Activated naive CD4-positive, alpha-beta T cell treated with anti-CD3 and anti-CD28 coated beads, Interleukin-2, amount 10 ng/mL, durations not matched to agents 7 days and 5 days (primary cell): ENCODE measurements at regions not wholly inside any gene's neighbourhood (a gene's known extent, or its start where the extent isn't known, plus 50 kb on each side); places are given as distances from the start of the nearest gene placed in this dataset.

ENCODE experiments used
- CTCF ChIA-PET: fragments of 350-600 bp; sonication (Branson Sonifier 250); formaldehyde crosslinking; loops from one replicate; lab custom pipeline; 2021; ENCODE audit warnings: antibody characterized with exemption; lab: Charles Lee
- DNase-seq: peaks from one replicate; pipeline ENCODE4 v3.0.0-alpha.2; 2020
- H3K27ac Mint-ChIP-seq: one replicate; pipeline ENCODE4 v1.8.0; 2021; ENCODE audit warnings: mild to moderate bottlenecking, moderate library complexity, mixed read lengths
- H3K27me3 Mint-ChIP-seq: one replicate; pipeline ENCODE4 v1.8.0; 2021; ENCODE audit warnings: mild to moderate bottlenecking, mixed read lengths
- H3K36me3 Mint-ChIP-seq: one replicate; pipeline ENCODE4 v1.8.0; 2021; ENCODE audit warnings: mixed read lengths
- H3K4me1 Mint-ChIP-seq: one replicate; pipeline ENCODE4 v1.8.0; 2021; ENCODE audit warnings: mixed read lengths
- H3K4me3 Mint-ChIP-seq: one replicate; pipeline ENCODE4 v1.8.0; 2021; ENCODE audit warnings: mild to moderate bottlenecking, moderate library complexity, mixed read lengths
- H3K9me3 Mint-ChIP-seq: one replicate; pipeline ENCODE4 v1.8.0; 2021; ENCODE audit warnings: mixed read lengths

DNA sequence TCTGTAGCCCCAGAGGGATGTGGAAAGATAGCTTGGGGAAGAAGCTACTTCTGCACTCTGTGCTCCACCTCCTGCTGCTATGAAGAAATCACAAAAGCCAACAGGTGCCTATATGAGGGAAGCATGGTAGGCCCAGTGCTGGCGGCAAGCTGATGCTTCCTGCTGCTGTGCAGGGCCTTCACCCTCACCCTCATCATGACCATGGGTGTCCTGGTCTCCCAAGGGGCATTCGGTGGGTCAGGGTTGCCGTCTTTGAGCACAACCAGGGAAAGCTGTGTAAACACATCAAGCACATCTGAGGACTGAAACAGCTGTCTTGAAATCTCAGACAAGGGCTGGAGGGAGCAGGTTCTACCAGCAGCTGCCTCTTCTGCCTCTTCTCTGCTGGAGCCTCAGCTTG is 184.0 kb downstream of the FNDC1 start:
- Mint-ChIP-seq H3K4me1 (no peaks in the 10 kb centered on the region), H3K27ac (no peak overlapping the region), H3K27me3 (peaks cover 5% of the 10 kb centered on the region), H3K4me3 (no peak overlapping the region), H3K9me3 (no peaks in the 10 kb centered on the region), H3K36me3 (no peaks in the 10 kb centered on the region)
- CTCF ChIA-PET, result interaction anchor here (0.9 to 1.1 kb wide), 2 partner anchors 100 to 256 kb away, joined by 3 read pairs; no protein-coding TSS in a partner anchor
- no peak for DNase-seq

DNA sequence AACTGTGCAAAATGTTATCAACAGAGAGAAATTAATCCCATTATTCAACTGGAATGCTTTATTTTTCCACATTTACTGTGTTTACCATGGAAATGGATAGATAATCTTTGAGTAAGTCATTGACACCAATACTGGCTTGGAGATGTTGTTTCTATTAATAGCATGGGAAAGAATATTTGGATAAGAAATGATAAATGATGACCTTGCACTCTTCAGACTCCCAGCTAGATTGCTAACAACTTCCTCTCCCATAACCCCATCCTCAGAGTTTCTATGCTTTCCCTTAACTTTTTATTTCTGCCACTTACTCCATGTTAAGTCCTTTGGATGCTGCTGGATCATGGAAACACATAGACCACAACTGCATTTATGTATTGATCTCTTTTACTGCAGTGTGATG is 182.5 kb downstream of the FNDC1 start:
- CTCF ChIA-PET, result no interaction called here
- no peaks in the 10 kb centered on the region for H3K36me3 Mint-ChIP-seq
- peaks cover 5% of the 10 kb centered on the region for H3K27me3 Mint-ChIP-seq
- H3K4me3 Mint-ChIP-seq, result no peak overlapping the region
- no peaks in the 10 kb centered on the region for H3K9me3 Mint-ChIP-seq
- DNase-seq, result no peak
- no peaks in the 10 kb centered on the region for H3K4me1 Mint-ChIP-seq
- H3K27ac Mint-ChIP-seq, result no peak overlapping the region

DNA sequence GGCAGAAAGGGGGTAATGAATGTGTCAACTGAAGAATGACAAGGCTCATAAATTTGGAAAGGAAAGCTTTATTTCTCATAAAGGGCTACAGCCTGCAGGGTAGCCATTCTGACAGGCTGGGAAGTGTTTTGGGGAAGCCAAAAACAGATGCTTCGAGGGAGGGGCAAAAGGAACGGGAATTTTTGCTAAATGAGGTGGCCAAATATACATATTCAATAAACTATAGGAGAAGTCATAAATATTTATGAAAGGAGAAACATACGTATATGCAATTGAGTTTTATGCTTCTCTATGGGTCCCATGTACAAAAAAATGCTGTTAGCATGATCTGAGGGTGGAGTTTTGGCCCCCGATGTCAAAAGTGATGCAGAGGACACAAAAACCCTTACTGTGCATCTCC is 180.7 kb downstream of the FNDC1 start:
- peaks cover 5% of the 10 kb centered on the region for H3K27me3 Mint-ChIP-seq
- CTCF ChIA-PET, result no interaction called here
- no peak for DNase-seq
- no peaks in the 10 kb centered on the region for H3K9me3 Mint-ChIP-seq
- no peak overlapping the region for H3K27ac Mint-ChIP-seq
- no peaks in the 10 kb centered on the region for H3K36me3 Mint-ChIP-seq
- no peaks in the 10 kb centered on the region for H3K4me1 Mint-ChIP-seq
- no peak overlapping the region for H3K4me3 Mint-ChIP-seq

GRCh38 chr6:159343709-159344108 is 174.5 kb downstream of the FNDC1 start:
- DNase-seq, result no peak
- CTCF ChIA-PET, result no interaction called here
- Mint-ChIP-seq H3K9me3 (peaks cover 2% of the 10 kb centered on the region), H3K36me3 (no peaks in the 10 kb centered on the region), H3K27ac (no peak overlapping the region), H3K4me3 (no peak overlapping the region), H3K27me3 (no peaks in the 10 kb centered on the region), H3K4me1 (no peaks in the 10 kb centered on the region)

GRCh38 chr6:159342146-159342545 is 172.9 kb downstream of the FNDC1 start:
- no peak for DNase-seq
- Mint-ChIP-seq H3K36me3 (no peaks in the 10 kb centered on the region), H3K27me3 (no peaks in the 10 kb centered on the region), H3K9me3 (peaks cover 7% of the 10 kb centered on the region), H3K4me1 (no peaks in the 10 kb centered on the region), H3K4me3 (no peak overlapping the region), H3K27ac (no peak overlapping the region)
- CTCF ChIA-PET, result no interaction called here

GRCh38 chr6:159334068-159334467 is 164.9 kb downstream of the FNDC1 start:
- no peak for DNase-seq
- Mint-ChIP-seq H3K4me3 (no peak overlapping the region), H3K9me3 (peaks cover 9% of the 10 kb centered on the region), H3K36me3 (no peaks in the 10 kb centered on the region), H3K27me3 (no peaks in the 10 kb centered on the region), H3K27ac (no peak overlapping the region), H3K4me1 (no peaks in the 10 kb centered on the region)
- CTCF ChIA-PET, result no interaction called here

DNA sequence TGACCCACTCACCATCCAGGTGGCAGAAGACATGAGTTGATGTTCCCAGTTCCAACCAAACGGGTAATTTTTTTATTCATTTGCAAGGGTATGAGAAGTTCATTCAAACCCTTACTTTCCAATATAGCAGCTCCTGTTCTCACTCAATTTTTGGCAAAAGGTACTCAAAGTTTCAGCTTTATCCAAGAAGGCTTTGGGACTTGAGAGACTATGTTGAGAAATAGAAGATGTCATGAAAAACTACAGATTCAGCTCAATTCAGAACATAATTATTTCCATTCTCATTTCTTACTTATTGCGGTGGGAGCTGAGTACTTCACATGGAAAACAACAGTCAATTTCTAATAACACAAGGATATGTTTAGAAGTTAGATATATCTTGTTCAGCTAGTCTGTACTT is 162.3 kb downstream of the FNDC1 start:
- CTCF ChIA-PET, result no interaction called here
- peaks cover 2% of the 10 kb centered on the region for H3K9me3 Mint-ChIP-seq
- peaks cover 7% of the 10 kb centered on the region for H3K27me3 Mint-ChIP-seq
- no peak for DNase-seq
- no peak overlapping the region for H3K27ac Mint-ChIP-seq
- H3K36me3 Mint-ChIP-seq, result no peaks in the 10 kb centered on the region
- H3K4me3 Mint-ChIP-seq, result no peak overlapping the region
- no peaks in the 10 kb centered on the region for H3K4me1 Mint-ChIP-seq

DNA sequence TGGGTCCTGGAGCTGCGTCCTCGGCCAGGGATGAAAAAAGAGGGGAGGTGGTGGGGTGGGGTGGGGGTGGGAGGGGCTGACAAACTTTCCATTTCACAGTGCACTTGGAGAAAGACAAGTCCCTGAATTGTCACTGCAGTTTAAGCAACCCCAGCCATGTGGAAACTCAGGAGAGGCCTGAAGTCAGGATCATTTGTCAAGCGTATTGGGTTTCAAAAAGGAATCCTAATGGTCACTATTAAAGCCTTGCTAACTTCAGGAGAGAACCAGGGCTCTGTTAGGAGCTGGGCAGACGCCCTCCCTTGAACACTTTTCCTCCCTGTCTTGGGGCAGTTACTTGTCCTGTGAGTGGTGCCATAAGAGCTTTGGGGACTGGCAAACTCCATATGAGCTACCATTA is 159.9 kb downstream of the FNDC1 start:
- peaks cover 2% of the 10 kb centered on the region for H3K9me3 Mint-ChIP-seq
- no peak for DNase-seq
- H3K36me3 Mint-ChIP-seq, result no peaks in the 10 kb centered on the region
- no peak overlapping the region for H3K27ac Mint-ChIP-seq
- H3K4me1 Mint-ChIP-seq, result no peaks in the 10 kb centered on the region
- no peak overlapping the region for H3K4me3 Mint-ChIP-seq
- CTCF ChIA-PET, result interaction anchor here (0.9 kb wide), 1 partner anchor 76 kb away, joined by 3 read pairs; no protein-coding TSS in a partner anchor
- peaks cover 10% of the 10 kb centered on the region for H3K27me3 Mint-ChIP-seq

- no peak for DNase-seq
- H3K27me3 Mint-ChIP-seq, result peaks cover 10% of the 10 kb centered on the region
- CTCF ChIA-PET, result no interaction called here
- no peak overlapping the region for H3K27ac Mint-ChIP-seq
- no peaks in the 10 kb centered on the region for H3K4me1 Mint-ChIP-seq
- no peak overlapping the region for H3K4me3 Mint-ChIP-seq
- H3K9me3 Mint-ChIP-seq, result no peaks in the 10 kb centered on the region
- H3K36me3 Mint-ChIP-seq, result no peaks in the 10 kb centered on the region
These were observed 158.9 kb downstream of the FNDC1 start for GRCh38 chr6:159328052-159328451.

GRCh38 chr6:159325476-159325875 is 156.3 kb downstream of the FNDC1 start:
- CTCF ChIA-PET, result no interaction called here
- Mint-ChIP-seq H3K4me3 (no peak overlapping the region), H3K9me3 (no peaks in the 10 kb centered on the region), H3K27me3 (peaks cover 10% of the 10 kb centered on the region), H3K27ac (no peak overlapping the region), H3K4me1 (no peaks in the 10 kb centered on the region), H3K36me3 (no peaks in the 10 kb centered on the region)
- DNase-seq, result no peak

DNA sequence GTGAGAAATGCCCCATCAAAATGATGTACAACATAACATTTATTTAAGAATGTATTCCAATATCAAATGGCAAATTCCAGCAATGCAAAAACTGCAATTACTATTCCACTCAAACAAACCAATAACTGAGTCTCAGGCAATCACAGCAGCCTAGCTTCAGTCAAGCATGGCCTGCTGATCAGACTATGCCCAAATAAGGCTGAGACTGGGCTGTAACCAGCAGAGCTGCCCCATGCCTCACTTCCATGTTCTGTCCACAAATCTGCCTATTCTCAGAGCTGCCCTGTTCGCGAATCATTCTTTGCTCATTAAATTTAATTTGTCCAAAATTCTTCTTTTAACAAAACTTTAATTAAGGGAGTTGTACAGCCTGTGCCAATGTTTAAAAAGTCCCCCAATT is 155.4 kb downstream of the FNDC1 start:
- Mint-ChIP-seq H3K27ac (no peak overlapping the region), H3K27me3 (peaks cover 11% of the 10 kb centered on the region), H3K9me3 (no peaks in the 10 kb centered on the region), H3K4me3 (no peak overlapping the region), H3K36me3 (no peaks in the 10 kb centered on the region), H3K4me1 (no peaks in the 10 kb centered on the region)
- no peak for DNase-seq
- CTCF ChIA-PET, result no interaction called here
